ENCODE measurements at regions not wholly inside any gene's neighbourhood (a gene's known extent, or its start where the extent isn't known, plus 50 kb on each side); places are given as distances from the start of the nearest gene placed in this dataset.

GRCh38 chr4:127479031-127479622 is 153.6 kb upstream of the INTU start:
- TF ChIP-seq CTCF (IDR thresholded peaks at IDR 0.05) (peak in 3 of 6 experiments; percentile 19 to 27 (median 26)), POLR2A (IDR thresholded peaks at IDR 0.05) (no peak)

All from Peyer's patch (tissue), 4 donors.